H9 (cell line): ENCODE measurements at regions not wholly inside any gene's neighbourhood (a gene's known extent, or its start where the extent isn't known, plus 50 kb on each side); places are given as distances from the start of the nearest gene placed in this dataset.

ENCODE experiments used
- DNase-seq: peaks from one replicate; pipeline ENCODE4 v3.0.0-alpha.2; 2017
- H2AFZ ChIP-seq: one replicate; pipeline ENCODE4 v1.6.1; 2013; ENCODE audit warnings: mild to moderate bottlenecking, low read length, control low read depth, moderate library complexity
- H2AK5ac ChIP-seq: 2 replicates; pipeline ENCODE4 v1.6.1; 2013; ENCODE audit warnings: low read length, control low read depth, mixed read lengths; ENCODE audit not compliant: insufficient read length
- H2BK120ac ChIP-seq: one replicate; pipeline ENCODE4 v1.6.1; 2013; ENCODE audit warnings: low read depth, mild to moderate bottlenecking, low read length, control low read depth, inconsistent platforms; ENCODE audit not compliant: poor library complexity, severe bottlenecking
- H2BK12ac ChIP-seq: 2 replicates; pipeline ENCODE4 v1.6.1; 2013; ENCODE audit warnings: low read length, control low read depth, mixed read lengths, low read depth; ENCODE audit not compliant: insufficient read length
- H2BK15ac ChIP-seq: 2 replicates; pipeline ENCODE4 v1.6.1; 2013; ENCODE audit warnings: low read depth, low read length, control low read depth
- H2BK20ac ChIP-seq: one replicate; pipeline ENCODE4 v1.6.1; 2013; ENCODE audit warnings: low read depth, mild to moderate bottlenecking, low read length, control low read depth, inconsistent platforms; ENCODE audit not compliant: poor library complexity, severe bottlenecking
- H2BK5ac ChIP-seq: 2 replicates; pipeline ENCODE4 v1.6.1; 2013; ENCODE audit warnings: low read length, control low read depth, mixed read lengths; ENCODE audit not compliant: insufficient read length
- H3K14ac ChIP-seq: 2 replicates; pipeline ENCODE4 v1.6.1; 2013; ENCODE audit warnings: low read length, control low read depth; ENCODE audit not compliant: insufficient read depth
- H3K18ac ChIP-seq: 2 replicates; pipeline ENCODE4 v1.6.1; 2013; ENCODE audit warnings: low read depth, mild to moderate bottlenecking, mixed read lengths, low read length, control low read depth; ENCODE audit not compliant: insufficient read length
- H3K23ac ChIP-seq: 2 replicates; pipeline ENCODE4 v1.6.1; 2013; ENCODE audit warnings: low read length, control low read depth, mixed read lengths, low read depth; ENCODE audit not compliant: insufficient read length
- H3K23me2 ChIP-seq: 2 replicates; pipeline ENCODE4 v1.6.1; 2013; ENCODE audit warnings: low read depth, mild to moderate bottlenecking, mixed read lengths, low read length, control low read depth; ENCODE audit not compliant: insufficient read length, poor library complexity, severe bottlenecking
- H3K27ac ChIP-seq: 2 replicates; pipeline ENCODE4 v1.5.1; 2013; ENCODE audit warnings: low read length, control low read depth, mixed read lengths, low read depth; ENCODE audit not compliant: insufficient read length
- H3K27me3 ChIP-seq: 2 replicates; pipeline ENCODE4 v1.6.1; 2013; ENCODE audit warnings: low read length, control low read depth, inconsistent platforms; ENCODE audit not compliant: insufficient read depth
- H3K4ac ChIP-seq: 2 replicates; pipeline ENCODE4 v1.6.1; 2013; ENCODE audit warnings: low read depth, mild to moderate bottlenecking, control low read depth, inconsistent platforms, low read length, moderate library complexity
- H3K4me1 ChIP-seq: 2 replicates; pipeline ENCODE4 v1.6.1; 2013; ENCODE audit warnings: low read length, control low read depth, inconsistent platforms; ENCODE audit not compliant: insufficient read depth
- H3K4me2 ChIP-seq: 2 replicates; pipeline ENCODE4 v1.6.1; 2013; ENCODE audit warnings: low read length, control low read depth, mixed read lengths; ENCODE audit not compliant: insufficient read length, insufficient read depth
- H3K56ac ChIP-seq: 2 replicates; pipeline ENCODE4 v1.6.1; 2013; ENCODE audit warnings: low read depth, mild to moderate bottlenecking, mixed read lengths, low read length, control low read depth; ENCODE audit not compliant: insufficient read length
- H3K79me1 ChIP-seq: 2 replicates; pipeline ENCODE4 v1.6.1; 2013; ENCODE audit warnings: low read depth, mild to moderate bottlenecking, moderate library complexity, low read length, control low read depth, inconsistent platforms; ENCODE audit not compliant: insufficient read depth, poor library complexity, severe bottlenecking
- H3K79me2 ChIP-seq: 2 replicates; pipeline ENCODE4 v1.6.1; 2013; ENCODE audit warnings: low read length, control low read depth, inconsistent platforms; ENCODE audit not compliant: insufficient read depth
- H3K9ac ChIP-seq: 2 replicates; pipeline ENCODE4 v1.6.1; 2013; ENCODE audit warnings: low read length, control low read depth, mixed read lengths; ENCODE audit not compliant: insufficient read length; ENCODE audit errors: extremely low read depth
- H3K9me3 ChIP-seq: one replicate; pipeline ENCODE4 v1.6.1; 2013; ENCODE audit warnings: low read depth, low read length, inconsistent platforms; ENCODE audit not compliant: control insufficient read depth
- H3T11ph ChIP-seq: one replicate; pipeline ENCODE4 v1.6.1; 2013; ENCODE audit warnings: mild to moderate bottlenecking, low read length, control low read depth, inconsistent platforms
- H4K20me1 ChIP-seq: one replicate; pipeline ENCODE4 v1.6.1; 2013; ENCODE audit not compliant: control insufficient read depth, insufficient read length, insufficient read depth
- H4K5ac ChIP-seq: 2 replicates; pipeline ENCODE4 v1.6.1; 2013; ENCODE audit warnings: low read depth, mild to moderate bottlenecking, mixed read lengths, low read length, control low read depth; ENCODE audit not compliant: insufficient read length
- H4K8ac ChIP-seq: replicated peaks from 2 replicates; pipeline ENCODE4 v1.6.1; 2013; ENCODE audit warnings: low read length, control low read depth, mixed read lengths, low read depth; ENCODE audit not compliant: insufficient read length
- H4K91ac ChIP-seq: 2 replicates; pipeline ENCODE4 v1.6.1; 2013; ENCODE audit warnings: low read depth, mild to moderate bottlenecking, moderate library complexity, mixed read lengths, low read length, control low read depth; ENCODE audit not compliant: insufficient read length
- H3K27ac Mint-ChIP-seq, 3 experiments: 2 replicates in 2 of 3; 3 replicates in 1 of 3; pipeline ENCODE4 v1.8.0; 2020 to 2021; ENCODE audit warnings: mixed read lengths in 3 of 3, mild to moderate bottlenecking in 1 of 3, moderate library complexity in 1 of 3
- H3K27me3 Mint-ChIP-seq: 2 replicates; pipeline ENCODE4 v1.8.0; 2021; ENCODE audit warnings: low read depth, mild to moderate bottlenecking, moderate library complexity, mixed read lengths
- H3K36me3 Mint-ChIP-seq, 3 experiments: 2 replicates in 2 of 3; 3 replicates in 1 of 3; pipeline ENCODE4 v1.8.0; 2020 to 2021; ENCODE audit warnings: low read depth in 3 of 3, mixed read lengths in 3 of 3; ENCODE audit not compliant: insufficient read depth in 1 of 3
- H3K4me1 Mint-ChIP-seq, 2 experiments: 2 replicates each; pipeline ENCODE4 v1.8.0; 2020; ENCODE audit warnings: mixed read lengths in 2 of 2
- H3K4me3 Mint-ChIP-seq, 2 experiments: 2 replicates in 1 of 2; 3 replicates in 1 of 2; pipeline ENCODE4 v1.8.0; 2020 to 2021; ENCODE audit warnings: mild to moderate bottlenecking in 2 of 2, mixed read lengths in 2 of 2, moderate library complexity in 1 of 2
- H3K9me3 Mint-ChIP-seq, 2 experiments: 2 replicates in 1 of 2; 3 replicates in 1 of 2; pipeline ENCODE4 v1.8.0; 2020; ENCODE audit warnings: mild to moderate bottlenecking in 2 of 2, mixed read lengths in 2 of 2, moderate library complexity in 1 of 2
- WGBS: extraction: QIAGEN DNeasy Blood & Tissue Kit; methylation state at CpG from one replicate; pipeline ENCODE4 v1.1.7; 2013; ENCODE audit warnings: missing lambda C conversion rate, low lambda C conversion rate, mixed read lengths; ENCODE audit not compliant: insufficient read length; ENCODE audit errors: extremely low coverage; 5-methylcytosine and 5-hydroxymethylcytosine counted together
- TF ChIP-seq, protein P1 (sequence below): fragments of 200-600 bp; sonication (generic); conservative IDR thresholded peaks from 3 replicates; pipeline ENCODE4 v1.8.0; 2021; ENCODE audit warnings: antibody characterized with exemption, mild to moderate bottlenecking

DNA sequence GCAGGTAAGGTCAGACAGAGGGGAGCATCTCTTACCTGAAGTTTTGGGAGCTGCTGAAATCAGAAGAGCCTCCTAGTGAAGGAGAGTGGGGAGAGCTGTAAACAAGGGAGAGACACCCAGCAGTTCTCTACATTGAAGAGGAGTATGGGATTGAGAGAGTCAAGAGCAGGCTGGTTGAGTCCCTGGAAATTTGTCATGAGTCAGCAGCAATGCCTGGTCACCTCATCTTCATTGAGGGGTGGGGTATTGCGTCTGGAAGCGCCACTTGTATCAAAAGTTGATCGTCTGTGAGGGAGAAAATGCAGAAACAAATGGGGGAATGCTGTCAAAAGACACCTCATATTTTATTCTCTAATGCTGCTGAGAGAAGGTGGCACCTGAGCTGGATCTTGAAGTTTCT lies 256.6 kb upstream of the CFAP20DC start:
- Mint-ChIP-seq H3K9me3 (no peaks in the 10 kb centered on the region), H3K27me3 (no peaks in the 10 kb centered on the region; the same call in 1 of the 2 replicates), H3K4me3 (no peak overlapping the region), H3K36me3 (no peaks in the 10 kb centered on the region), H3K4me1 (no peaks in the 10 kb centered on the region), H3K27ac (no peak overlapping the region)
- Histone ChIP-seq H3K79me2 (no peaks in the 10 kb centered on the region), H3K18ac (no peak overlapping the region), H3K27me3 (no peaks in the 10 kb centered on the region), H3K9ac (no peak overlapping the region), H2BK12ac (no peak overlapping the region), H3K79me1 (no peaks in the 10 kb centered on the region), H4K20me1 (no peaks in the 10 kb centered on the region), H2BK120ac (no peak overlapping the region), H2BK20ac (no peak overlapping the region), H3K23me2 (no peaks in the 10 kb centered on the region), H2AK5ac (no peak overlapping the region), H4K8ac (no peak overlapping the region), H4K91ac (no peak overlapping the region), H3K9me3 (no peaks in the 10 kb centered on the region), H3K4me1 (no peaks in the 10 kb centered on the region), H3K56ac (no peak overlapping the region), H2BK15ac (no peak overlapping the region), H3K27ac (no peak overlapping the region), H3T11ph (no peak overlapping the region), H2AFZ (no peak overlapping the region), H2BK5ac (no peak overlapping the region), H3K23ac (no peak overlapping the region), H3K4ac (no peak overlapping the region), H4K5ac (no peak overlapping the region), H3K14ac (no peak overlapping the region), H3K4me2 (no peak overlapping the region)
- TF ChIP-seq, protein P1, sequence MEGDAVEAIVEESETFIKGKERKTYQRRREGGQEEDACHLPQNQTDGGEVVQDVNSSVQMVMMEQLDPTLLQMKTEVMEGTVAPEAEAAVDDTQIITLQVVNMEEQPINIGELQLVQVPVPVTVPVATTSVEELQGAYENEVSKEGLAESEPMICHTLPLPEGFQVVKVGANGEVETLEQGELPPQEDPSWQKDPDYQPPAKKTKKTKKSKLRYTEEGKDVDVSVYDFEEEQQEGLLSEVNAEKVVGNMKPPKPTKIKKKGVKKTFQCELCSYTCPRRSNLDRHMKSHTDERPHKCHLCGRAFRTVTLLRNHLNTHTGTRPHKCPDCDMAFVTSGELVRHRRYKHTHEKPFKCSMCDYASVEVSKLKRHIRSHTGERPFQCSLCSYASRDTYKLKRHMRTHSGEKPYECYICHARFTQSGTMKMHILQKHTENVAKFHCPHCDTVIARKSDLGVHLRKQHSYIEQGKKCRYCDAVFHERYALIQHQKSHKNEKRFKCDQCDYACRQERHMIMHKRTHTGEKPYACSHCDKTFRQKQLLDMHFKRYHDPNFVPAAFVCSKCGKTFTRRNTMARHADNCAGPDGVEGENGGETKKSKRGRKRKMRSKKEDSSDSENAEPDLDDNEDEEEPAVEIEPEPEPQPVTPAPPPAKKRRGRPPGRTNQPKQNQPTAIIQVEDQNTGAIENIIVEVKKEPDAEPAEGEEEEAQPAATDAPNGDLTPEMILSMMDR: no peak
- no CpG with 5 or more reads among the region's 3 CpGs for WGBS
- DNase-seq: no peak
